Breast epithelium (tissue), 3 donors: ENCODE measurements at regions not wholly inside any gene's neighbourhood (a gene's known extent, or its start where the extent isn't known, plus 50 kb on each side); places are given as distances from the start of the nearest gene placed in this dataset.

ENCODE experiments used
- CTCF ChIP-seq, 3 donors: fragments of 450-650 bp; IDR thresholded peaks; one replicate each; pipeline ENCODE4 v1.5.1; 2016 to 2017; ENCODE audit warnings: antibody characterized with exemption in 3 of 3, mild to moderate bottlenecking in 3 of 3, moderate library complexity in 3 of 3
- POLR2A ChIP-seq: fragments of 450-650 bp; IDR thresholded peaks from one replicate; pipeline ENCODE4 v1.6.1; 2016; ENCODE audit warnings: antibody characterized with exemption, mild to moderate bottlenecking, moderate library complexity

GRCh38 chr5:173412566-173412965 lies 84.4 kb upstream of the STC2 start:
- TF ChIP-seq POLR2A (no peak), CTCF (IDR thresholded peaks at IDR 0.05) (no peak)
